ENCODE measurements at regions not wholly inside any gene's neighbourhood (a gene's known extent, or its start where the extent isn't known, plus 50 kb on each side); places are given as distances from the start of the nearest gene placed in this dataset.

- no peak for DNase-seq (ENCODE audit: low read depth)
- H3K4me3 ChIP-seq (ENCODE audit: control insufficient read depth, low read depth, low read length) = no peak overlapping the region
- TF ChIP-seq, protein P1, sequence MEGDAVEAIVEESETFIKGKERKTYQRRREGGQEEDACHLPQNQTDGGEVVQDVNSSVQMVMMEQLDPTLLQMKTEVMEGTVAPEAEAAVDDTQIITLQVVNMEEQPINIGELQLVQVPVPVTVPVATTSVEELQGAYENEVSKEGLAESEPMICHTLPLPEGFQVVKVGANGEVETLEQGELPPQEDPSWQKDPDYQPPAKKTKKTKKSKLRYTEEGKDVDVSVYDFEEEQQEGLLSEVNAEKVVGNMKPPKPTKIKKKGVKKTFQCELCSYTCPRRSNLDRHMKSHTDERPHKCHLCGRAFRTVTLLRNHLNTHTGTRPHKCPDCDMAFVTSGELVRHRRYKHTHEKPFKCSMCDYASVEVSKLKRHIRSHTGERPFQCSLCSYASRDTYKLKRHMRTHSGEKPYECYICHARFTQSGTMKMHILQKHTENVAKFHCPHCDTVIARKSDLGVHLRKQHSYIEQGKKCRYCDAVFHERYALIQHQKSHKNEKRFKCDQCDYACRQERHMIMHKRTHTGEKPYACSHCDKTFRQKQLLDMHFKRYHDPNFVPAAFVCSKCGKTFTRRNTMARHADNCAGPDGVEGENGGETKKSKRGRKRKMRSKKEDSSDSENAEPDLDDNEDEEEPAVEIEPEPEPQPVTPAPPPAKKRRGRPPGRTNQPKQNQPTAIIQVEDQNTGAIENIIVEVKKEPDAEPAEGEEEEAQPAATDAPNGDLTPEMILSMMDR (IDR thresholded peaks at IDR 0.05; ENCODE audit: control insufficient read depth, insufficient read depth, low read depth, low read length, missing control alignments) = no peak
These were observed 84.1 kb upstream of the H2AZ1 start for GRCh38 chr4:100034023-100034664.

DNA sequence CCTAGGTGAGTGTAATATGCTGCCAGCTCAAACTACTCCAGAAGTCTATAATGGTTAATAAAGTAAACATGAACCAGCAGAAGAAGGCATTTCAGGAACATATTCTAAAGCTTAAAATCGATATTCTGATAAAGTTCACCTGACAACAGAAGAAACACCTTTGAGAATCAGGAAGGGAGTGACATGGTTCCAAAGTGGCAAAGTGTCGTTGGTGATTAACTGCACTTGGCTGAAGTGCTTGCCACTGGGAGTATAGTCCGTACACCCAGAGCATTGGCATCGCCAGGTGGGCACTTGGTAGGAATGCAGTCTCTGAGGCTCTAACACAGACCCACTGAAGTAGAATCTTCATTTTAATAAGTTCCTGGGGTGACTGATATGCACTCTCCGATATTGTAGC, 76.0 kb upstream of the H2AZ1 start:
- TF ChIP-seq, protein P1 (IDR thresholded peaks at IDR 0.05; ENCODE audit: control insufficient read depth, insufficient read depth, low read depth, low read length, missing control alignments) = no peak
- H3K4me3 ChIP-seq (ENCODE audit: control insufficient read depth, low read depth, low read length) = no peak overlapping the region
- DNase-seq (ENCODE audit: low read depth) = no peak

DNA sequence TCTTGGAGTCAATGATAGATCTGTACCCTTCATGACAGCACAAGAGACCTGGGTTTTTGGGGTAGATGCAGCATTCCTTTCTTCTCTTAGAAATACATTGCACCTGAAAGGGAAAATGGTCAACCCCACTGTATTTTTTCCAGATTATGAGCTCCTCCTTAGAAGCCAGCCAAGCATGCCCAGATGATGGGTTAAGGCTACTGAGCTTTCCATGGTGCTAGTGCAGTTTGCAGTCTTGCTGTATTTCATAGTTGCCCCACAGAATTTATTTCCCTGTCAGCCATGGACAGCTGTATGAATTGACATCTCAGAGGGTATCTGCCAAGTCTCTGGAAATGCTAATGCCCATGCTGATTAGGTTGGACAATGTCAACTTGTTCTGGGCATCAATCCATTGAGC, 73.7 kb upstream of the H2AZ1 start:
- no peak for DNase-seq (ENCODE audit: low read depth)
- H3K4me3 ChIP-seq (ENCODE audit: control insufficient read depth, low read depth, low read length) = no peak overlapping the region
- TF ChIP-seq, protein P1 (IDR thresholded peaks at IDR 0.05; ENCODE audit: control insufficient read depth, insufficient read depth, low read depth, low read length, missing control alignments) = no peak

DNA sequence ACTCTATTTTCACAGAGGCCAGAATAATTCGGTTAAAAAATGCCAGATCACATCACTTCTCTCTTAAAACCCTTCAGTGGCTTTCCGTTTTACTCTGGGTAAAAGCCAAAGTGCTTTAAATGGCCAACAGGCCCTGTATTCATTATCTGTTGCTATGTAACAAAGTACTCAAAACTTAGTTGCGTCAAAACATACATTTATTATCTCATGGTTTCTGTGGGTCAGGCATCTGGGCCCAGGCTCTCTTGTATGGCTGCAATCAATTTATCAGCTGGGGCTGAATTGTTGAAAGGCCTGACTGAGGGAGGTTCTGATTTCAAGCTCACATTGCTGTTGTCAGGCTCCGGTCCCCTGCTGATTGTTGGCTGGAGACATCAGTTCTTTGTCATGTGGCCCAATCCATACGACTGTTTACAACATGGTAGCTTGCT, 72.7 kb upstream of the H2AZ1 start:
- DNase-seq (ENCODE audit: low read depth) = no peak
- H3K4me3 ChIP-seq (ENCODE audit: control insufficient read depth, low read depth, low read length) = no peak overlapping the region
- TF ChIP-seq, protein P1 (IDR thresholded peaks at IDR 0.05; ENCODE audit: control insufficient read depth, insufficient read depth, low read depth, low read length, missing control alignments) = no peak

DNA sequence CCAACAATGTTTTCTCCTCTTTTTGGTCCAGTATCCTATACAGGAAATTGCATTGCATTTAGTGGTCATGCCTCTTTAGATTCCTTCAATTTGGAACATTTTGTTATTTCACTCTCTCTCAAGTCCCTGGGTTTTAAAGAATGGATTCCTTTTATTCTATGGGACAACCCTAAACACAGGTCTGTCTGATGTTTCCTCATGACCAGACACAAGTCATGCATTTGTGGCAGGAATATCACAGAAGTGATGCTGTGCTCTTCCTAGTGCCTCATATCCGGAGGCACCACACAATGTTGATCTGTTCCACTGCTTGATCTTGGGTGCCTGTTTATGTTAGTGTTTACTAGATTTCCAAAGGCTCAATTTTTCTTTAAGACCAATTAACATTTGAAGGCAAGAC, 69.7 kb upstream of the H2AZ1 start:
- H3K4me3 ChIP-seq (ENCODE audit: control insufficient read depth, low read depth, low read length) = no peak overlapping the region
- DNase-seq (ENCODE audit: low read depth) = no peak
- TF ChIP-seq, protein P1 (IDR thresholded peaks at IDR 0.05; ENCODE audit: control insufficient read depth, insufficient read depth, low read depth, low read length, missing control alignments) = no peak

- DNase-seq (ENCODE audit: low read depth) = no peak
- TF ChIP-seq, protein P1 (IDR thresholded peaks at IDR 0.05; ENCODE audit: control insufficient read depth, insufficient read depth, low read depth, low read length, missing control alignments) = no peak
- no peak overlapping the region for H3K4me3 ChIP-seq (ENCODE audit: control insufficient read depth, low read depth, low read length)
These were observed 67.7 kb upstream of the H2AZ1 start for GRCh38 chr4:100017637-100018310.

Data from AG09309 (cell line).